Osteoblast (primary cell): ENCODE measurements at regions not wholly inside any gene's neighbourhood (a gene's known extent, or its start where the extent isn't known, plus 50 kb on each side); places are given as distances from the start of the nearest gene placed in this dataset.

ENCODE experiments used
- DNase-seq: peaks from one replicate; pipeline ENCODE4 v3.0.0; 2011; ENCODE audit warnings: low spot score, mixed read lengths; ENCODE audit not compliant: insufficient read length; ENCODE audit errors: missing footprints
- H2AFZ ChIP-seq: 2 replicates; pipeline ENCODE4 v1.6.0; 2011; ENCODE audit warnings: mild to moderate bottlenecking, low read length
- H3K27ac ChIP-seq: 2 replicates; pipeline ENCODE4 v1.5.1; 2011; ENCODE audit warnings: mild to moderate bottlenecking, low read depth, low read length, moderate library complexity
- H3K27me3 ChIP-seq: 2 replicates; pipeline ENCODE4 v1.6.0; 2012; ENCODE audit warnings: mild to moderate bottlenecking, control low read depth, inconsistent platforms, low read length, moderate library complexity; ENCODE audit not compliant: insufficient read depth
- H3K36me3 ChIP-seq: 2 replicates; pipeline ENCODE4 v1.5.1; 2011; ENCODE audit warnings: mild to moderate bottlenecking, low read length, control low read depth, moderate library complexity; ENCODE audit not compliant: insufficient read depth
- H3K4me1 ChIP-seq: 2 replicates; pipeline ENCODE4 v1.5.1; 2011; ENCODE audit warnings: mild to moderate bottlenecking, low read length, control low read depth, moderate library complexity; ENCODE audit not compliant: insufficient read depth
- H3K4me2 ChIP-seq: 2 replicates; pipeline ENCODE4 v1.6.0; 2011; ENCODE audit warnings: mild to moderate bottlenecking, low read length; ENCODE audit not compliant: insufficient read depth
- H3K4me3 ChIP-seq: fragments of 200-600 bp; sonication (generic); 3 replicates; pipeline ENCODE4 v1.5.1; 2012; ENCODE audit warnings: mild to moderate bottlenecking, low read length, inconsistent platforms; ENCODE audit not compliant: insufficient read depth
- H3K79me2 ChIP-seq: 2 replicates; pipeline ENCODE4 v1.6.0; 2012; ENCODE audit warnings: mild to moderate bottlenecking, low read length, control low read depth, inconsistent platforms; ENCODE audit not compliant: insufficient read depth
- H3K9me3 ChIP-seq: 2 replicates; pipeline ENCODE4 v1.5.1; 2011; ENCODE audit warnings: low read depth, low read length, control low read depth
- H4K20me1 ChIP-seq: 2 replicates; pipeline ENCODE4 v1.6.0; 2012; ENCODE audit warnings: mild to moderate bottlenecking, low read length, control low read depth; ENCODE audit not compliant: insufficient read depth
- CTCF ChIP-seq: IDR thresholded peaks from 2 replicates; pipeline ENCODE4 v1.5.1; 2011; ENCODE audit warnings: mild to moderate bottlenecking, low read depth, low read length, moderate library complexity; ENCODE audit errors: extremely low read depth

DNA sequence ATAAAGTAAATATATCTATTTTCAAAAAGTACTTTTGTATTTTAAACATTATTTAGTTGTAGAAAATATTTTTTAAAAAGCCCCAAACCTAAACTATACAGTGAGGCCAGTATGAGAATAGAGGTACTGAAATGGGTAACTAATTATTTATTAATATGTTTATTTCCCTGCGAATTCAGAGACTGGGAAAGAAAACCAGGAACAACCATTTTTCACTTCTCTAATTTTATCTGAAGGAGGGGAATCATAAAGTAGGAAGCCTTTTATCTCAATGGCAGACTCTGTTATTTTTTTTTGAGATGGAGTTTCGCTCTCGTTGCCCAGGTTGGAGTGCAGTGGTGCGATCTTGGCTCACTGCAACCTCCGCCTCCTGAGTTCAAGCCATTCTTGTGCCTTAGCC is 63.6 kb upstream of the TRAK1 start:
- Histone ChIP-seq H3K9me3 (no peaks in the 10 kb centered on the region), H3K79me2 (peaks cover 77% of the 10 kb centered on the region), H3K4me2 (no peak overlapping the region), H3K27ac (no peak overlapping the region), H3K4me1 (peaks cover 40% of the 10 kb centered on the region), H4K20me1 (peaks cover 4% of the 10 kb centered on the region), H3K27me3 (no peaks in the 10 kb centered on the region), H3K4me3 (no peak overlapping the region), H2AFZ (no peak overlapping the region), H3K36me3 (no peaks in the 10 kb centered on the region)
- TF ChIP-seq CTCF = no peak
- DNase-seq = no peak

DNA sequence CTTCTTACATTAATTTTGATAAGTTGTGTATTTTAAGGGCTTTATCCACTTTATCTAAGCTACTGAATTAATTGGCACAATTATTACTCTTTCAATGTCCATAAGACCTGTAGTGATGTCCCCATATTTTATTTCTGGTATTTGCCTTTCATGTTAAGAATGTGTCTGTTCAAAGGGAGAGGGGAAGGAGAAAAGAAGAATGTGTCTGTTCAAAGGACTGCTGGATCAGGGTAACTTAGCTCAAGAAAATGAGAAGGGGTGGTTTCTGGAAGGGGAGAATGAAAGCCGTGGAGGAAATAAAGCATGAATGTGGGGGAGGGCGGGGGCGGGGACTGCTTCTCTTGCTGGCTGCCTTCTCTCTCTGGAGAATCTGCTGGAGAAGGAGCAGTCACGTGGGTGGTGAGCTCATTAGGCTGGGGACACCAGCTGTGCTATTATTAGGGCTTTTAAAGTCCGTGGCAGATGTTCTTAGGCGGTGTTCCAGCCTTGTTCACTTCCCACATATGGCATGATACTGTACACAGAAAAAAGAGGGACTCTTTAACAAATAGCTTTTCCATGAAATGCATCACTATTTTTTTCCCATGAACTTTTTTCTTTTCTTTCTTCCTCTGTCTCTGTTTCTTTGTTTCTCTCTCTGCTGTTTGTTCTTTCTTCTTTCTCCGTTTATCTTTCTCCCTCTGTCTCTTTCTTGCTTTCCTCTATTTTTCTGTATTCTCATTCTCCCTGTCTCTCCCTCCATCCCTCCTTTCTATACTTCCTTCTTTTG is 63.7 kb upstream of the ULK4 start:
- no peak overlapping the region for H2AFZ ChIP-seq
- no peaks in the 10 kb centered on the region for H3K27me3 ChIP-seq
- peak overlapping the region; percentile 75 for H3K4me2 ChIP-seq
- peaks cover 81% of the 10 kb centered on the region for H3K79me2 ChIP-seq
- no peaks in the 10 kb centered on the region for H3K9me3 ChIP-seq
- no peaks in the 10 kb centered on the region for H3K36me3 ChIP-seq
- peak overlapping the region; percentile 88 for H3K27ac ChIP-seq
- DNase-seq = peak; percentile 87
- H4K20me1 ChIP-seq = peaks cover 3% of the 10 kb centered on the region
- H3K4me1 ChIP-seq = peaks cover 46% of the 10 kb centered on the region
- no peak for TF ChIP-seq CTCF
- peak overlapping the region; percentile 35 for H3K4me3 ChIP-seq

- peak overlapping the region; percentile 7 for H2AFZ ChIP-seq
- peak overlapping the region; percentile 88 for H3K27ac ChIP-seq
- H3K36me3 ChIP-seq = no peaks in the 10 kb centered on the region
- peak overlapping the region; percentile 75 for H3K4me2 ChIP-seq
- H3K4me1 ChIP-seq = peaks cover 54% of the 10 kb centered on the region
- H3K9me3 ChIP-seq = no peaks in the 10 kb centered on the region
- no peak for TF ChIP-seq CTCF
- no peaks in the 10 kb centered on the region for H3K27me3 ChIP-seq
- no peak overlapping the region for H3K4me3 ChIP-seq
- DNase-seq = no peak
- peaks cover 3% of the 10 kb centered on the region for H4K20me1 ChIP-seq
- H3K79me2 ChIP-seq = peaks cover 83% of the 10 kb centered on the region
Measured at GRCh38 chr3:42024591-42025351, 62.9 kb upstream of the ULK4 start.

DNA sequence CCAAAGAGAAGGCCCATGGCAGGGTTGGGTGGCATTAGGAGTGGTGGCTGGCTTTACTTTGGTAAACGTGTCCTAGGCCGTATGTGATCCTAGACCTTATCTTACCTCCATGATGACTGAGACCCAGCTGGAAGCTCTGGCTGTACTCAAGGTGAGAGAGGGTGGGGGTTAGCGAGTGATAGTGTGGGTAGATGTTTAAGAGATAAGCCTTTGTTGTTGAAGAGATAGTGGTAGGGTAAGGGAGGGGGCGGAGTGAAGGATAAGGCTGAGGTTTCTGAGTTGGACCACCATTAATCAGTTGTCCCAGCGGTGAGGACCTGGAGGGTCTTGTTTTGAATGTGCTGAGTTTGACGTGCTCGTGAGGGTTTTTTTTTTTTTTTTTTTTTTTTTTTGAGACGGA is 61.5 kb upstream of the ULK4 start:
- Histone ChIP-seq H3K27ac (no peak overlapping the region), H2AFZ (no peak overlapping the region), H3K9me3 (no peaks in the 10 kb centered on the region), H3K4me3 (no peak overlapping the region), H3K4me1 (peaks cover 61% of the 10 kb centered on the region), H3K36me3 (no peaks in the 10 kb centered on the region), H3K27me3 (no peaks in the 10 kb centered on the region), H3K4me2 (no peak overlapping the region), H4K20me1 (peaks cover 3% of the 10 kb centered on the region), H3K79me2 (peaks cover 83% of the 10 kb centered on the region)
- no peak for DNase-seq
- TF ChIP-seq CTCF = no peak
